ENCODE measurements at regions not wholly inside any gene's neighbourhood (a gene's known extent, or its start where the extent isn't known, plus 50 kb on each side); places are given as distances from the start of the nearest gene placed in this dataset.

DNA sequence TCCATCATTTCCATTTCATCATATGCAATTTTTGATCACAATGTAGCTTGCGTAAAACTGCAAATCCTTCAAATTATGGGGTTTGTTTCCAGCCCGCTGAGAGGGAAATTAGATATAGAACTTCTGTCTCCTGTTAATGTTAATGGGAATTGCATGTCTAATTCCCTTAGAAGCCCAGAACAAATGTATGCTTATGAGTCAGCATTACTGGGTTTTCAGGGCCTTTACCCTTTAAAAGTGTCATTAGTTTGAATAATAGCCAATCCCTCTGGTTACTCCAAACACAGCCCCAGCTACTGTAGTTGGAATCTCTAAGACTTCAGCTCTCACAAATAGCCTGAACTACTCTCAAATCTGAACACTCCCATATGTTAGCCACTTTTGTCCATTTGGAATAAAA is 439.4 kb downstream of the C3orf38 start:
- H3K9me3 ChIP-seq, result no peaks in the 10 kb centered on the region

DNA sequence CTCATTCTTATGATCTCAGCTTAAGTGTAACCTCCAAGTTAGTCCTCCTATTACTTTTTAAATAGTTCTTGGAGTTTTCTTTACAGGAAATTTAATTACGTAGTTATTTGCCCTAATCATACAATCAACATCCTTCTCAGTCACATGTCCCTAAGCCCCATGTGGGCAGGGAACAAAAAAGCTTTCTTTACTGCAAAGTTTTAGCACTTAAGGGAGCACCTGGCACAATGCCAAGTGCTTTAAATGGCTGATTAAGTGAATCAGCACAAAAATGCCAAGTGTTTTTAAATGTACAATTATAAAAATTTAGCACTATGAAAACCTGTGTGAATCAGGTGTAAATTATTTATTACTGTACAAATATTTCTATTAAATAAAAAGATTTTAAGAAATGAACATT is 445.3 kb downstream of the C3orf38 start:
- H3K9me3 ChIP-seq, result no peaks in the 10 kb centered on the region
- TF ChIP-seq, protein P1, sequence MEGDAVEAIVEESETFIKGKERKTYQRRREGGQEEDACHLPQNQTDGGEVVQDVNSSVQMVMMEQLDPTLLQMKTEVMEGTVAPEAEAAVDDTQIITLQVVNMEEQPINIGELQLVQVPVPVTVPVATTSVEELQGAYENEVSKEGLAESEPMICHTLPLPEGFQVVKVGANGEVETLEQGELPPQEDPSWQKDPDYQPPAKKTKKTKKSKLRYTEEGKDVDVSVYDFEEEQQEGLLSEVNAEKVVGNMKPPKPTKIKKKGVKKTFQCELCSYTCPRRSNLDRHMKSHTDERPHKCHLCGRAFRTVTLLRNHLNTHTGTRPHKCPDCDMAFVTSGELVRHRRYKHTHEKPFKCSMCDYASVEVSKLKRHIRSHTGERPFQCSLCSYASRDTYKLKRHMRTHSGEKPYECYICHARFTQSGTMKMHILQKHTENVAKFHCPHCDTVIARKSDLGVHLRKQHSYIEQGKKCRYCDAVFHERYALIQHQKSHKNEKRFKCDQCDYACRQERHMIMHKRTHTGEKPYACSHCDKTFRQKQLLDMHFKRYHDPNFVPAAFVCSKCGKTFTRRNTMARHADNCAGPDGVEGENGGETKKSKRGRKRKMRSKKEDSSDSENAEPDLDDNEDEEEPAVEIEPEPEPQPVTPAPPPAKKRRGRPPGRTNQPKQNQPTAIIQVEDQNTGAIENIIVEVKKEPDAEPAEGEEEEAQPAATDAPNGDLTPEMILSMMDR (IDR thresholded peaks at IDR 0.05), result no peak
- TF ChIP-seq POLR2A (IDR thresholded peaks at IDR 0.05), result no peak
- no peaks in the 10 kb centered on the region for H3K4me1 ChIP-seq
- no peak overlapping the region for H3K27ac ChIP-seq
- no peaks in the 10 kb centered on the region for H3K36me3 ChIP-seq
- H3K27me3 ChIP-seq, result no peaks in the 10 kb centered on the region
- no peak overlapping the region for H3K4me3 ChIP-seq
- no peak for DNase-seq

More for the DNA sequence above, 439.4 kb downstream of the C3orf38 start:
- Histone ChIP-seq H3K4me3 (no peak overlapping the region), H3K27me3 (no peaks in the 10 kb centered on the region), H3K27ac (no peak overlapping the region), H3K4me1 (no peaks in the 10 kb centered on the region), H3K36me3 (no peaks in the 10 kb centered on the region)
- TF ChIP-seq POLR2A (IDR thresholded peaks at IDR 0.05), result no peak
- TF ChIP-seq, protein P1 (IDR thresholded peaks at IDR 0.05), result no peak
- no peak for DNase-seq

DNA sequence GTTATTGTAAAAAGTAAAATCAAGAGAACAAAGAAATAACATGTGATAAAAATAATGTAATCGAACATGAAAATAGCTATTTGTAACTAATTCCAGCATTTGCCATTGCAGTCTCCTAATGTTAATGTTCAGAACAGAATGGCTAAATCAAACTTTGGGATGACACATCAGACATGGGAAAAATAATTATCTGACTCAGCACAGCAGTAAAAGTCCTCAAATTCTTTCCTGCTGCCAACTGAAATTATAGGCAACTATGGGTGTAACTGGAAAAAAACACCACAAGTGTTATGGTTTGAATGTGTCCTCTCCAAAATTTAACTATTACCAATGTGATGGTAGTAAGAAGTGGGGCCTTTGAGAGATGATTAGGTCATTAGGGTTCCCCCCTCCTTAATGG is 446.7 kb downstream of the C3orf38 start:
- DNase-seq, result no peak
- Histone ChIP-seq H3K27ac (no peak overlapping the region), H3K4me1 (no peaks in the 10 kb centered on the region), H3K27me3 (no peaks in the 10 kb centered on the region), H3K9me3 (no peaks in the 10 kb centered on the region), H3K4me3 (no peak overlapping the region), H3K36me3 (no peaks in the 10 kb centered on the region)
- TF ChIP-seq, protein P1 (IDR thresholded peaks at IDR 0.05), result no peak
- no peak for TF ChIP-seq POLR2A (IDR thresholded peaks at IDR 0.05)

DNA sequence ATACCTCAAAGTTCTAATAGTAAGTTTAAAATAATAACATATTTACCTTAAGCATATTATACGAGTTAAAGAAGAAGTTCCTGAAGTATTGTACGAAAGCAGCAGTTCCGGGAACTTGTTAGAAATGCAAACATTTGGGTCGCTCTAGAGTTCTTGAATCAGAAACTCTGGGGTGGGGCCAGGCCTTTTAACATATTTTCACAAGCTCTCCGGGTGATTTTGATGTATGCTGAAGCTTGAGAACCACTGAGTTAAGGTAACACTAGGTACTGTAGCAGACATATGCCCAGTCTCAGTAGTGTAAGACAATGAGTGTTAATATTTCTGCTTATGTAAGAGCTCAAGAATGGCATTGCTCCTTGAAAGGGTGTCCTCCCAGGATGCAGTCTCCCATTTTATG is 461.1 kb downstream of the C3orf38 start:
- H3K4me1 ChIP-seq, result no peaks in the 10 kb centered on the region
- H3K27ac ChIP-seq, result no peak overlapping the region
- H3K27me3 ChIP-seq, result no peaks in the 10 kb centered on the region
- no peak for DNase-seq
- no peak overlapping the region for H3K4me3 ChIP-seq
- no peaks in the 10 kb centered on the region for H3K36me3 ChIP-seq
- TF ChIP-seq, protein P1 (IDR thresholded peaks at IDR 0.05), result no peak
- no peak for TF ChIP-seq POLR2A (IDR thresholded peaks at IDR 0.05)
- H3K9me3 ChIP-seq, result no peaks in the 10 kb centered on the region

GRCh38 chr3:88611826-88612326 is 462.1 kb downstream of the C3orf38 start:
- Histone ChIP-seq H3K9me3 (no peaks in the 10 kb centered on the region), H3K27me3 (no peaks in the 10 kb centered on the region), H3K27ac (no peak overlapping the region), H3K4me3 (no peak overlapping the region), H3K4me1 (no peaks in the 10 kb centered on the region), H3K36me3 (no peaks in the 10 kb centered on the region)
- no peak for TF ChIP-seq POLR2A (IDR thresholded peaks at IDR 0.05)
- TF ChIP-seq, protein P1 (IDR thresholded peaks at IDR 0.05), result no peak
- no peak for DNase-seq

- H3K4me3 ChIP-seq, result no peak overlapping the region
- DNase-seq, result no peak
- no peaks in the 10 kb centered on the region for H3K36me3 ChIP-seq
- TF ChIP-seq POLR2A (IDR thresholded peaks at IDR 0.05), result no peak
- TF ChIP-seq, protein P1 (IDR thresholded peaks at IDR 0.05), result no peak
- no peaks in the 10 kb centered on the region for H3K27me3 ChIP-seq
- no peaks in the 10 kb centered on the region for H3K4me1 ChIP-seq
- H3K27ac ChIP-seq, result no peak overlapping the region
- H3K9me3 ChIP-seq, result no peaks in the 10 kb centered on the region
Measured at GRCh38 chr3:88616413-88616812, 466.7 kb downstream of the C3orf38 start.
